Colonic mucosa (tissue), 4 donors: ENCODE measurements at regions not wholly inside any gene's neighbourhood (a gene's known extent, or its start where the extent isn't known, plus 50 kb on each side); places are given as distances from the start of the nearest gene placed in this dataset.

ENCODE experiments used
- DNase-seq: peaks from one replicate; pipeline ENCODE4 v3.0.0-alpha.2; 2020
- H3K27ac ChIP-seq: fragments of 200-600 bp; one replicate; pipeline ENCODE4 v1.8.0; 2021
- H3K27me3 ChIP-seq: fragments of 200-600 bp; one replicate; pipeline ENCODE4 v1.8.0; 2021
- H3K36me3 ChIP-seq: fragments of 200-600 bp; one replicate; pipeline ENCODE4 v1.8.0; 2021
- H3K4me1 ChIP-seq: fragments of 200-600 bp; one replicate; pipeline ENCODE4 v1.8.0; 2021; ENCODE audit warnings: mild to moderate bottlenecking
- H3K4me3 ChIP-seq: fragments of 200-600 bp; one replicate; pipeline ENCODE4 v1.8.0; 2021
- H3K9ac ChIP-seq, 2 donors: one replicate each; pipeline ENCODE4 v1.7.0; 2013; ENCODE audit warnings: control low read depth in 2 of 2, low read depth in 2 of 2, low read length in 2 of 2
- H3K9me3 ChIP-seq: fragments of 200-600 bp; one replicate; pipeline ENCODE4 v1.8.0; 2021
- CTCF ChIP-seq: fragments of 200-600 bp; IDR thresholded peaks from one replicate; pipeline ENCODE4 v1.8.0; 2022; ENCODE audit warnings: antibody characterized with exemption, mild to moderate bottlenecking
- intact Hi-C: fragments of 100-400 bp; cut with DNase I; formaldehyde crosslinking; loops from one replicate; pipeline ENCODE4 v1.14.1; 2022
- donor health status: healthy.
- donor health status: DM: no; HTN: no; CAD: no.
- donor health status: DM: no; HTN: no; CAD: no.

- Histone ChIP-seq H3K4me3 (no peak overlapping the region), H3K9me3 (no peaks in the 10 kb centered on the region), H3K27ac (no peak overlapping the region), H3K9ac (no peak overlapping the region), H3K27me3 (no peaks in the 10 kb centered on the region), H3K4me1 (no peaks in the 10 kb centered on the region), H3K36me3 (no peaks in the 10 kb centered on the region)
- intact Hi-C loops: no loop called here
- TF ChIP-seq CTCF: no peak
- no peak for DNase-seq
Observed at GRCh38 chr3:113143353-113143752, 68.0 kb upstream of the BOC start.

- Histone ChIP-seq H3K9ac (no peak overlapping the region), H3K9me3 (no peaks in the 10 kb centered on the region), H3K36me3 (no peaks in the 10 kb centered on the region), H3K27me3 (no peaks in the 10 kb centered on the region), H3K27ac (no peak overlapping the region), H3K4me3 (no peak overlapping the region), H3K4me1 (no peaks in the 10 kb centered on the region)
- TF ChIP-seq CTCF: no peak
- intact Hi-C loops: no loop called here
- no peak for DNase-seq
Observed at GRCh38 chr3:113147681-113148261, 63.6 kb upstream of the BOC start.

DNA sequence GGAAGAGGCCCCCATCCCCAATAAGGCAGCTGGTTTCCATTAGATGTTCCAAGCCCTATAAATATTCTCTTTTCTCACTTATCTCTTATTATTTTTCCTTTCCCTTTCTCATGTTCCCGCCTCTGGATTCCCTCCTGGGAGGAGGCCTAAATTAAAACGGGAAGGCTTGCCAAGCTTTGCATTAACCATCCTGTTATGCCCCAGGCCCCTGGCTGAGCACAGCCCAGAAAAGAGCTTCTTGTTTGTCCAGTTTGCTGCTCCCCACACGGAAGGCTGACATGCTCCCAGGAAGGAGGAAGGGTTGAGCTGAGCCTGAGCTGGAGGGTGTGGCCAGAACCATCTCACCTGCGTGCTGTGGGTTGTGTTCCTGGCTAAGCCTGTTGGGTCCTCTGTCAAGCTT is 63.1 kb upstream of the BOC start:
- Histone ChIP-seq H3K9me3 (no peaks in the 10 kb centered on the region), H3K4me1 (no peaks in the 10 kb centered on the region), H3K9ac (no peak overlapping the region), H3K4me3 (no peak overlapping the region), H3K27ac (no peak overlapping the region), H3K27me3 (no peaks in the 10 kb centered on the region), H3K36me3 (no peaks in the 10 kb centered on the region)
- intact Hi-C loops: no loop called here
- peak; percentile 47 for DNase-seq
- TF ChIP-seq CTCF: no peak

- Histone ChIP-seq H3K4me3 (no peak overlapping the region), H3K27me3 (no peaks in the 10 kb centered on the region), H3K36me3 (no peaks in the 10 kb centered on the region), H3K9me3 (no peaks in the 10 kb centered on the region), H3K9ac (no peak overlapping the region), H3K27ac (no peak overlapping the region), H3K4me1 (no peaks in the 10 kb centered on the region)
- no peak for DNase-seq
- intact Hi-C loops: no loop called here
- no peak for TF ChIP-seq CTCF
Observed at GRCh38 chr3:113150250-113150649, 61.1 kb upstream of the BOC start.

DNA sequence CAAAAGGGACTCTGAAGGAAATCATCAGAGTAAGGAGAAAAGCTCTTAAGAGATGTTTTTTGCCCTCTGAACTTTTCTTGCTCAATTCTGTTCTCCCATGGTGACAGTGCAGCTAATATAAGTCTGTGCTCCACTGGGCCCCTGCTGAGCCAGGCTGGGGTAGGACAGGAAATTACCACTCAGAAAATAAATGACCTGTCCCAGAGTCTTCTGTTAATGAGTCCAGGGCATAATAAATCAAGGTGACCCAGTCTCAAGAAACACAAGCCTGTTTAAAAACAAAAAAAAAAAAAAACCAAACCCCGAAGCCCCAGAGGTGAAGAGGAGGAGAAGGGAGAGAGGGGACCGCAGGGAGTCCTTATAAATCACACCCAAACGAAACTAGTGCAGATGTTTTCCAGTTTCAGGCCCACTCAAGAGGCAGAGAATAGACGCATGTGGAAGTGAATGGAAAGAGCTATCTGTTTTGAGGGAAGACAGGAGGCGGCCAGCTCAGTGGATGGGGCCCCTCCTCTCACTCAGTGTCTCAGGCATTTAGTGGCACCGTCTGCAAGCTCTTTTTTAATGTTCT is 59.8 kb upstream of the BOC start:
- no peak for TF ChIP-seq CTCF
- intact Hi-C loops: no loop called here
- DNase-seq: no peak

More for the DNA sequence above, 59.8 kb upstream of the BOC start:
- H3K27ac ChIP-seq: peak overlapping the region; percentile 1
- no peaks in the 10 kb centered on the region for H3K9me3 ChIP-seq
- no peaks in the 10 kb centered on the region for H3K36me3 ChIP-seq
- no peaks in the 10 kb centered on the region for H3K27me3 ChIP-seq
- no peak overlapping the region for H3K9ac ChIP-seq
- no peak overlapping the region for H3K4me3 ChIP-seq
- no peaks in the 10 kb centered on the region for H3K4me1 ChIP-seq
